HG03571 (cell line): ENCODE measurements at regions not wholly inside any gene's neighbourhood (a gene's known extent, or its start where the extent isn't known, plus 50 kb on each side); places are given as distances from the start of the nearest gene placed in this dataset.

Experiments
- ATAC-seq: cut with Tn5 transposase; IDR thresholded peaks from one replicate; pipeline ENCODE4 v1.9.1; 2021; ENCODE audit not compliant: unreplicated experiment

GRCh38 chr5:33343676-33344327 lies 97.0 kb upstream of the TARS1 start:
- ATAC-seq = no peak

GRCh38 chr5:33346534-33346933 lies 94.2 kb upstream of the TARS1 start:
- no peak for ATAC-seq

- ATAC-seq = no peak
These were observed 79.0 kb upstream of the TARS1 start for GRCh38 chr5:33361781-33362180.

GRCh38 chr5:33362915-33363314 lies 77.8 kb upstream of the TARS1 start:
- no peak for ATAC-seq

- no peak for ATAC-seq
These were observed 77.2 kb upstream of the TARS1 start for GRCh38 chr5:33363537-33363936.

GRCh38 chr5:33364406-33364805 lies 76.4 kb upstream of the TARS1 start:
- ATAC-seq = no peak

- ATAC-seq = no peak
These were observed 73.3 kb upstream of the TARS1 start for GRCh38 chr5:33367416-33367815.

GRCh38 chr5:33369485-33370465 lies 71.0 kb upstream of the TARS1 start:
- ATAC-seq = no peak

GRCh38 chr5:33370466-33370859 lies 70.3 kb upstream of the TARS1 start:
- ATAC-seq = no peak

- no peak for ATAC-seq
These were observed 69.1 kb upstream of the TARS1 start for GRCh38 chr5:33371660-33372059.

- no peak for ATAC-seq
These were observed 67.9 kb upstream of the TARS1 start for GRCh38 chr5:33372721-33373472.

- ATAC-seq = no peak
These were observed 64.9 kb upstream of the TARS1 start for GRCh38 chr5:33375900-33376299.

GRCh38 chr5:33379757-33380156 lies 61.0 kb upstream of the TARS1 start:
- no peak for ATAC-seq

GRCh38 chr5:33381243-33381642 lies 59.5 kb upstream of the TARS1 start:
- ATAC-seq = no peak
